T-cell (primary cell): ENCODE measurements at regions not wholly inside any gene's neighbourhood (a gene's known extent, or its start where the extent isn't known, plus 50 kb on each side); places are given as distances from the start of the nearest gene placed in this dataset.
"Not testable (repeated sequence)": the region's sequence is repeated elsewhere in the genome, so short reads cannot be mapped to it uniquely, and the experiment has no call there.

Experiments
- ATAC-seq, 4 experiments: fragments of 200-7000 bp in 3 of 4; fragments of 150-1000 bp in 1 of 4; cut with Tn5 transposase; replicated peaks in 1 of 4; 1 replicate in 3 of 4; 2 replicates in 1 of 4; pipeline ENCODE4 v1.10.0; 2021; ENCODE audit warnings: moderate library complexity in 3 of 4, mild to moderate bottlenecking in 2 of 4, moderate number of reproducible peaks in 1 of 4
- CTCF ChIA-PET, 2 donors: fragments of 300-600 bp; sonication (Branson Sonifier 250); formaldehyde crosslinking; loops; one replicate each; lab custom pipeline; 2022; ENCODE audit warnings: antibody characterized with exemption in 2 of 2; lab: Charles Lee
- POLR2A ChIA-PET, 2 donors: fragments of 300-600 bp; sonication (Branson Sonifier 250); formaldehyde crosslinking; loops; one replicate each; lab custom pipeline; 2022; ENCODE audit warnings: antibody characterized with exemption in 2 of 2; lab: Charles Lee
- DNase-seq, 35 experiments: peaks; one replicate each; pipeline versions ENCODE4 v3.0.0 to v3.0.0-alpha.2; 2013 to 2023
- H3K27ac ChIP-seq: one replicate; pipeline ENCODE4 v1.5.1; 2013; ENCODE audit warnings: low read length
- H3K27me3 ChIP-seq, 2 experiments: replicated peaks in 1 of 2; 1 replicate in 1 of 2; 2 replicates in 1 of 2; pipeline versions ENCODE4 v1.6.1 to v1.7.0; 2013; ENCODE audit warnings: low read length in 1 of 2, mixed read lengths in 1 of 2; ENCODE audit not compliant: control insufficient read depth in 2 of 2, insufficient read depth in 2 of 2; ENCODE audit errors: extremely low read depth in 1 of 2
- H3K36me3 ChIP-seq, 2 donors: 1 replicate in 1 of 2; 2 replicates in 1 of 2; pipeline versions ENCODE4 v1.6.1 to v1.7.0; 2013; ENCODE audit warnings: low read length in 1 of 2; ENCODE audit not compliant: control insufficient read depth in 2 of 2, insufficient read depth in 1 of 2; ENCODE audit errors: extremely low read depth in 1 of 2
- H3K4me1 ChIP-seq, 2 experiments: 1 replicate in 1 of 2; 2 replicates in 1 of 2; pipeline versions ENCODE4 v1.6.1 to v1.7.0; 2013; ENCODE audit warnings: low read length in 2 of 2, mixed read lengths in 1 of 2; ENCODE audit not compliant: insufficient read depth in 2 of 2, control insufficient read depth in 1 of 2; ENCODE audit errors: extremely low read depth in 1 of 2
- H3K4me3 ChIP-seq, 2 donors: 1 replicate in 1 of 2; 2 replicates in 1 of 2; pipeline versions ENCODE4 v1.5.1 to v1.7.0; 2013; ENCODE audit warnings: mild to moderate bottlenecking in 2 of 2, low read length in 1 of 2, moderate library complexity in 1 of 2; ENCODE audit not compliant: control insufficient read depth in 1 of 2; ENCODE audit errors: extremely low read depth in 1 of 2
- H3K9me3 ChIP-seq: 2 replicates; pipeline ENCODE4 v1.7.0; 2013
- H3K27ac Mint-ChIP-seq, 2 donors: one replicate each; pipeline ENCODE4 v1.8.0; 2020 to 2021; ENCODE audit warnings: mild to moderate bottlenecking in 2 of 2, mixed read lengths in 2 of 2
- H3K27me3 Mint-ChIP-seq, 2 donors: one replicate each; pipeline ENCODE4 v1.8.0; 2021 to 2022; ENCODE audit warnings: mixed read lengths in 2 of 2
- H3K36me3 Mint-ChIP-seq: one replicate; pipeline ENCODE4 v1.8.0; 2021; ENCODE audit warnings: mixed read lengths
- H3K4me1 Mint-ChIP-seq, 3 donors: one replicate each; pipeline ENCODE4 v1.8.0; 2020 to 2022; ENCODE audit warnings: mixed read lengths in 3 of 3, mild to moderate bottlenecking in 1 of 3
- H3K4me3 Mint-ChIP-seq, 3 donors: one replicate each; pipeline ENCODE4 v1.8.0; 2020 to 2022; ENCODE audit warnings: mild to moderate bottlenecking in 3 of 3, mixed read lengths in 3 of 3, moderate library complexity in 3 of 3
- H3K9me3 Mint-ChIP-seq, 3 donors: one replicate each; pipeline ENCODE4 v1.8.0; 2020 to 2022; ENCODE audit warnings: mixed read lengths in 3 of 3
- WGBS: methylation state at CpG from one replicate; pipeline ENCODE4 v1.1.5; 2013; ENCODE audit warnings: missing lambda C conversion rate; ENCODE audit not compliant: insufficient coverage; 5-methylcytosine and 5-hydroxymethylcytosine counted together

- WGBS: no CpG with 5 or more reads among the region's 1 CpG
- CTCF ChIA-PET: not testable (repeated sequence)
Measured at GRCh38 chr15:38852188-38852587, 287.6 kb upstream of the RASGRP1 start.

GRCh38 chr15:38853608-38854007 lies 289.0 kb upstream of the RASGRP1 start:
- Mint-ChIP-seq H3K9me3 (no peaks in the 10 kb centered on the region), H3K36me3 (no peaks in the 10 kb centered on the region), H3K27me3 (peaks cover 25 to 34% of the 10 kb centered on the region in 2 donors), H3K27ac (no peak overlapping the region), H3K4me1 (no peaks in the 10 kb centered on the region), H3K4me3 (no peak overlapping the region)
- H3K27me3 ChIP-seq: peaks cover 0 to 14% of the 10 kb centered on the region in 2 experiments
- POLR2A ChIA-PET: no interaction called here
- H3K9me3 ChIP-seq: no peaks in the 10 kb centered on the region
- H3K27ac ChIP-seq: no peak overlapping the region
- peak in 1 of 4 experiments; percentile 26 for ATAC-seq
- no peak overlapping the region for H3K4me3 ChIP-seq
- peak in 24 of 35 experiments; percentile 2 to 42 (median 19) for DNase-seq
- WGBS: 50% methylated on average over 1 of the region's 1 CpG
- H3K36me3 ChIP-seq: no peaks in the 10 kb centered on the region
- no peaks in the 10 kb centered on the region for H3K4me1 ChIP-seq
- CTCF ChIA-PET: interaction anchor here (0.8 to 0.9 kb wide), 2 partner anchors 142 to 413 kb away, joined by 3 to 5 read pairs; no protein-coding TSS in a partner anchor

More at GRCh38 chr15:38852188-38852587, 287.6 kb upstream of the RASGRP1 start:
- H3K36me3 ChIP-seq, H3K9me3 Mint-ChIP-seq, H3K4me3 Mint-ChIP-seq, H3K27ac Mint-ChIP-seq, H3K36me3 Mint-ChIP-seq, H3K9me3 ChIP-seq, ATAC-seq, H3K4me3 ChIP-seq, H3K27ac ChIP-seq, H3K4me1 Mint-ChIP-seq, POLR2A ChIA-PET, DNase-seq, H3K4me1 ChIP-seq: not testable (repeated sequence)
- peaks cover 21 to 27% of the 10 kb centered on the region in 2 donors for H3K27me3 Mint-ChIP-seq
- H3K27me3 ChIP-seq: peaks cover 0 to 12% of the 10 kb centered on the region in 2 experiments

GRCh38 chr15:38854506-38854905 lies 289.9 kb upstream of the RASGRP1 start:
- CTCF ChIA-PET: interaction anchor here in 1 of 2 donors (0.9 kb wide), 1 partner anchor 143 kb away, joined by 3 read pairs; no protein-coding TSS in a partner anchor
- ATAC-seq (no peak), DNase-seq (no peak)
- no peaks in the 10 kb centered on the region for H3K36me3 Mint-ChIP-seq
- POLR2A ChIA-PET: no interaction called here
- H3K27ac Mint-ChIP-seq: no peak overlapping the region
- H3K36me3 ChIP-seq: no peaks in the 10 kb centered on the region
- no peaks in the 10 kb centered on the region for H3K9me3 ChIP-seq
- H3K4me1 Mint-ChIP-seq: no peaks in the 10 kb centered on the region
- peaks cover 17 to 27% of the 10 kb centered on the region in 2 donors for H3K27me3 Mint-ChIP-seq
- peaks cover 0 to 11% of the 10 kb centered on the region in 2 experiments for H3K27me3 ChIP-seq
- H3K27ac ChIP-seq: no peak overlapping the region
- no peak overlapping the region for H3K4me3 Mint-ChIP-seq
- no peak overlapping the region for H3K4me3 ChIP-seq
- no peaks in the 10 kb centered on the region for H3K9me3 Mint-ChIP-seq
- no peaks in the 10 kb centered on the region for H3K4me1 ChIP-seq
- 10% methylated on average over 4 of the region's 4 CpGs for WGBS

- Histone ChIP-seq H3K27ac (no peak overlapping the region), H3K36me3 (no peaks in the 10 kb centered on the region), H3K4me3 (no peak overlapping the region), H3K4me1 (no peaks in the 10 kb centered on the region), H3K9me3 (no peaks in the 10 kb centered on the region), H3K27me3 (peaks cover 0 to 4% of the 10 kb centered on the region in 2 experiments)
- Mint-ChIP-seq H3K27ac (no peak overlapping the region), H3K9me3 (no peaks in the 10 kb centered on the region), H3K27me3 (peaks cover 14 to 38% of the 10 kb centered on the region in 2 donors), H3K4me3 (no peak overlapping the region), H3K36me3 (no peaks in the 10 kb centered on the region), H3K4me1 (no peaks in the 10 kb centered on the region)
- POLR2A ChIA-PET: no interaction called here
- CTCF ChIA-PET: no interaction called here
- 0% methylated on average over 1 of the region's 1 CpG for WGBS
- ATAC-seq (no peak), DNase-seq (no peak)
Measured at GRCh38 chr15:38857814-38858213, 293.2 kb upstream of the RASGRP1 start.

- Histone ChIP-seq H3K4me3 (no peak overlapping the region), H3K9me3 (no peaks in the 10 kb centered on the region), H3K36me3 (no peaks in the 10 kb centered on the region), H3K27ac (no peak overlapping the region), H3K4me1 (no peaks in the 10 kb centered on the region), H3K27me3 (peaks cover 0 to 4% of the 10 kb centered on the region in 2 experiments)
- H3K9me3 Mint-ChIP-seq: no peaks in the 10 kb centered on the region
- no peaks in the 10 kb centered on the region for H3K4me1 Mint-ChIP-seq
- ChIA-PET POLR2A (no interaction called here), CTCF (interaction anchor here in 1 of 2 donors (0.9 kb wide), 1 partner anchor 10 kb away, joined by 6 read pairs; no protein-coding TSS in a partner anchor)
- WGBS: no CpG with 5 or more reads among the region's 2 CpGs
- DNase-seq (no peak), ATAC-seq (no peak)
- no peak overlapping the region for H3K4me3 Mint-ChIP-seq
- no peak overlapping the region for H3K27ac Mint-ChIP-seq
- H3K36me3 Mint-ChIP-seq: no peaks in the 10 kb centered on the region
- H3K27me3 Mint-ChIP-seq: peaks cover 12 to 36% of the 10 kb centered on the region in 2 donors
Measured at GRCh38 chr15:38859574-38859973, 295.0 kb upstream of the RASGRP1 start.

GRCh38 chr15:38860253-38860652 lies 295.6 kb upstream of the RASGRP1 start:
- POLR2A ChIA-PET: no interaction called here
- DNase-seq (no peak), ATAC-seq (no peak)
- H3K4me1 Mint-ChIP-seq: no peaks in the 10 kb centered on the region
- WGBS: 37% methylated on average over 2 of the region's 4 CpGs
- CTCF ChIA-PET: no interaction called here
- Histone ChIP-seq H3K9me3 (no peaks in the 10 kb centered on the region), H3K4me3 (no peak overlapping the region), H3K27me3 (peaks cover 0 to 2% of the 10 kb centered on the region in 2 experiments), H3K27ac (no peak overlapping the region), H3K4me1 (no peaks in the 10 kb centered on the region), H3K36me3 (no peaks in the 10 kb centered on the region)
- peaks cover 10 to 36% of the 10 kb centered on the region in 2 donors for H3K27me3 Mint-ChIP-seq
- no peaks in the 10 kb centered on the region for H3K36me3 Mint-ChIP-seq
- no peak overlapping the region for H3K4me3 Mint-ChIP-seq
- H3K27ac Mint-ChIP-seq: no peak overlapping the region
- H3K9me3 Mint-ChIP-seq: no peaks in the 10 kb centered on the region

- Histone ChIP-seq H3K36me3 (no peaks in the 10 kb centered on the region), H3K27me3 (peaks cover 0 to 2% of the 10 kb centered on the region in 2 experiments), H3K4me1 (no peaks in the 10 kb centered on the region), H3K4me3 (no peak overlapping the region), H3K9me3 (no peaks in the 10 kb centered on the region), H3K27ac (no peak overlapping the region)
- H3K4me1 Mint-ChIP-seq: no peaks in the 10 kb centered on the region
- ChIA-PET POLR2A (no interaction called here), CTCF (no interaction called here)
- no peak overlapping the region for H3K27ac Mint-ChIP-seq
- peaks cover 6 to 36% of the 10 kb centered on the region in 2 donors for H3K27me3 Mint-ChIP-seq
- no peaks in the 10 kb centered on the region for H3K36me3 Mint-ChIP-seq
- no peak overlapping the region for H3K4me3 Mint-ChIP-seq
- H3K9me3 Mint-ChIP-seq: no peaks in the 10 kb centered on the region
- DNase-seq: no peak
- no peak for ATAC-seq
Measured at GRCh38 chr15:38860674-38861073, 296.1 kb upstream of the RASGRP1 start.
